ENCODE measurements at regions not wholly inside any gene's neighbourhood (a gene's known extent, or its start where the extent isn't known, plus 50 kb on each side); places are given as distances from the start of the nearest gene placed in this dataset.

- Histone ChIP-seq H3K36me3 (no peaks in the 10 kb centered on the region), H3K27ac (peak overlapping the region; percentile 16 to 62 (median 46)), H3K4me3 (no peak overlapping the region), H3K4me1 (peaks cover 18 to 21% (median 21%) of the 10 kb centered on the region in 3 donors), H3K27me3 (peaks cover 0 to 3% (median 0%) of the 10 kb centered on the region in 4 donors), H3K9me3 (no peaks in the 10 kb centered on the region)
- TF ChIP-seq CTCF (IDR thresholded peaks at IDR 0.05) = no peak
- intact Hi-C loops (cut with DNase I) = no loop called here
- no peak for FAIRE-seq
- WGBS, 2 donors = 24 to 29% methylated on average over 1 of the region's 1 CpG
- ATAC-seq = peak in 3 of 4 donors; percentile 3 to 23 (median 11)
- no peak for DNase-seq
Measured at GRCh38 chr13:50358231-50359040, 343.2 kb downstream of the KCNRG start.

GRCh38 chr13:50359041-50359367 lies 343.8 kb downstream of the KCNRG start:
- H3K9me3 ChIP-seq = no peaks in the 10 kb centered on the region
- no peak for FAIRE-seq
- ATAC-seq = no peak
- no peak for TF ChIP-seq CTCF (IDR thresholded peaks at IDR 0.05)
- WGBS, 2 donors = 88 to 91% methylated on average over 3 of the region's 3 CpGs
- H3K4me3 ChIP-seq = no peak overlapping the region
- H3K36me3 ChIP-seq = no peaks in the 10 kb centered on the region
- no peak overlapping the region for H3K27ac ChIP-seq
- peaks cover 18 to 21% (median 21%) of the 10 kb centered on the region in 3 donors for H3K4me1 ChIP-seq
- intact Hi-C loops (cut with DNase I) = no loop called here
- DNase-seq = no peak
- H3K27me3 ChIP-seq = peaks cover 0 to 4% (median 1%) of the 10 kb centered on the region in 4 donors

GRCh38 chr13:50359779-50360178 lies 344.5 kb downstream of the KCNRG start:
- WGBS, 2 donors = 90 to 91% methylated on average over 8 of the region's 8 CpGs
- Histone ChIP-seq H3K27me3 (peaks cover 0 to 9% (median 2%) of the 10 kb centered on the region in 4 donors), H3K27ac (no peak overlapping the region), H3K4me3 (no peak overlapping the region), H3K9me3 (no peaks in the 10 kb centered on the region), H3K4me1 (peaks cover 18 to 21% (median 21%) of the 10 kb centered on the region in 3 donors), H3K36me3 (no peaks in the 10 kb centered on the region)
- TF ChIP-seq CTCF (IDR thresholded peaks at IDR 0.05) = no peak
- DNase-seq = no peak
- no peak for FAIRE-seq
- intact Hi-C loops (cut with DNase I) = no loop called here
- no peak for ATAC-seq

GRCh38 chr13:50360637-50361036 lies 345.4 kb downstream of the KCNRG start:
- H3K4me3 ChIP-seq = no peak overlapping the region
- no peaks in the 10 kb centered on the region for H3K36me3 ChIP-seq
- peaks cover 0 to 9% (median 2%) of the 10 kb centered on the region in 4 donors for H3K27me3 ChIP-seq
- ATAC-seq (no peak), FAIRE-seq (no peak), DNase-seq (no peak)
- 90 to 93% methylated on average over 2 of the region's 2 CpGs for WGBS, 2 donors
- no peaks in the 10 kb centered on the region for H3K9me3 ChIP-seq
- TF ChIP-seq CTCF (IDR thresholded peaks at IDR 0.05) = no peak
- intact Hi-C loops (cut with DNase I) = no loop called here
- H3K27ac ChIP-seq = no peak overlapping the region
- peaks cover 25 to 29% (median 25%) of the 10 kb centered on the region in 3 donors for H3K4me1 ChIP-seq

GRCh38 chr13:50361282-50361681 lies 346.0 kb downstream of the KCNRG start:
- peaks cover 0 to 9% (median 2%) of the 10 kb centered on the region in 4 donors for H3K27me3 ChIP-seq
- no peak overlapping the region for H3K4me3 ChIP-seq
- intact Hi-C loops (cut with DNase I) = no loop called here
- H3K4me1 ChIP-seq = peaks cover 25 to 32% (median 26%) of the 10 kb centered on the region in 3 donors
- no peaks in the 10 kb centered on the region for H3K9me3 ChIP-seq
- no peaks in the 10 kb centered on the region for H3K36me3 ChIP-seq
- no peak for FAIRE-seq
- 43 to 64% methylated on average over 3 of the region's 3 CpGs for WGBS, 2 donors
- no peak for TF ChIP-seq CTCF (IDR thresholded peaks at IDR 0.05)
- ATAC-seq = no peak
- no peak for DNase-seq
- no peak overlapping the region for H3K27ac ChIP-seq

Data from pancreas (tissue), 10 donors.